ENCODE measurements at regions not wholly inside any gene's neighbourhood (a gene's known extent, or its start where the extent isn't known, plus 50 kb on each side); places are given as distances from the start of the nearest gene placed in this dataset.
"Not testable (repeated sequence)": the region's sequence is repeated elsewhere in the genome, so short reads cannot be mapped to it uniquely, and the experiment has no call there.

- Histone ChIP-seq H3K9ac (ENCODE audit: low read length) (no peak overlapping the region), H3K27ac (ENCODE audit: low read depth, low read length, poor library complexity, severe bottlenecking) (no peak overlapping the region), H4K20me1 (ENCODE audit: insufficient read depth, low read length) (no peaks in the 10 kb centered on the region), H3K36me3 (ENCODE audit: insufficient read depth, low read length) (no peaks in the 10 kb centered on the region), H3K4me3 (ENCODE audit: low read depth, low read length, poor library complexity, severe bottlenecking) (no peak overlapping the region), H3K4me2 (ENCODE audit: low read length) (no peak overlapping the region), H3K9me3 (ENCODE audit: low read length) (no peaks in the 10 kb centered on the region), H3K27me3 (ENCODE audit: insufficient read depth, low read length) (no peaks in the 10 kb centered on the region), H3K4me1 (ENCODE audit: insufficient read depth, low read length, severe bottlenecking) (no peaks in the 10 kb centered on the region), H3F3A (ENCODE audit: insufficient read depth, low read length) (no peaks in the 10 kb centered on the region), H3K79me2 (ENCODE audit: insufficient read depth, low read length) (no peaks in the 10 kb centered on the region), H2AFZ (ENCODE audit: low read length) (no peak overlapping the region), H3K9me2 (ENCODE audit: low read depth, low read length) (no peaks in the 10 kb centered on the region)
- no peak for TF ChIP-seq EZH2 (IDR thresholded peaks at IDR 0.05; ENCODE audit: borderline replicate concordance, low read length)
- TF ChIP-seq CTCF (IDR thresholded peaks at IDR 0.05; ENCODE audit: low read length) = no peak
These were observed 598.6 kb downstream of the XPNPEP1 start for GRCh38 chr10:109324721-109325120.

GRCh38 chr10:109317746-109318366 lies 605.5 kb downstream of the XPNPEP1 start:
- H3K9ac ChIP-seq (ENCODE audit: low read length) = no peak overlapping the region
- H3K9me3 ChIP-seq (ENCODE audit: low read length) = no peaks in the 10 kb centered on the region
- H3K9me2 ChIP-seq (ENCODE audit: low read depth, low read length) = no peaks in the 10 kb centered on the region
- no peak overlapping the region for H3K4me2 ChIP-seq (ENCODE audit: low read length)
- H3K4me3 ChIP-seq (ENCODE audit: low read depth, low read length, poor library complexity, severe bottlenecking) = no peak overlapping the region
- no peaks in the 10 kb centered on the region for H3K79me2 ChIP-seq (ENCODE audit: insufficient read depth, low read length)
- H3F3A ChIP-seq (ENCODE audit: insufficient read depth, low read length) = no peaks in the 10 kb centered on the region
- H3K4me1 ChIP-seq (ENCODE audit: insufficient read depth, low read length, severe bottlenecking) = no peaks in the 10 kb centered on the region
- H3K27ac ChIP-seq (ENCODE audit: low read depth, low read length, poor library complexity, severe bottlenecking) = no peak overlapping the region
- no peaks in the 10 kb centered on the region for H4K20me1 ChIP-seq (ENCODE audit: insufficient read depth, low read length)
- H2AFZ ChIP-seq (ENCODE audit: low read length) = no peak overlapping the region
- TF ChIP-seq CTCF (IDR thresholded peaks at IDR 0.05; ENCODE audit: low read length) (no peak), EZH2 (IDR thresholded peaks at IDR 0.05; ENCODE audit: borderline replicate concordance, low read length) (no peak)
- no peaks in the 10 kb centered on the region for H3K36me3 ChIP-seq (ENCODE audit: insufficient read depth, low read length)
- no peaks in the 10 kb centered on the region for H3K27me3 ChIP-seq (ENCODE audit: insufficient read depth, low read length)

GRCh38 chr10:109314016-109314415 lies 609.3 kb downstream of the XPNPEP1 start:
- H3K9ac ChIP-seq (ENCODE audit: low read length); H3K27me3 ChIP-seq (ENCODE audit: insufficient read depth, low read length); H3K4me2 ChIP-seq (ENCODE audit: low read length); H3K9me2 ChIP-seq (ENCODE audit: low read depth, low read length); H4K20me1 ChIP-seq (ENCODE audit: insufficient read depth, low read length); H3K36me3 ChIP-seq (ENCODE audit: insufficient read depth, low read length); H3F3A ChIP-seq (ENCODE audit: insufficient read depth, low read length); H3K4me3 ChIP-seq (ENCODE audit: low read depth, low read length, poor library complexity, severe bottlenecking); H2AFZ ChIP-seq (ENCODE audit: low read length); H3K9me3 ChIP-seq (ENCODE audit: low read length); H3K79me2 ChIP-seq (ENCODE audit: insufficient read depth, low read length); H3K4me1 ChIP-seq (ENCODE audit: insufficient read depth, low read length, severe bottlenecking); H3K27ac ChIP-seq (ENCODE audit: low read depth, low read length, poor library complexity, severe bottlenecking): not testable (repeated sequence)

GRCh38 chr10:109312555-109312954 lies 610.8 kb downstream of the XPNPEP1 start:
- not testable (repeated sequence) for H4K20me1 ChIP-seq (ENCODE audit: insufficient read depth, low read length); H3F3A ChIP-seq (ENCODE audit: insufficient read depth, low read length); H3K4me2 ChIP-seq (ENCODE audit: low read length); H3K4me1 ChIP-seq (ENCODE audit: insufficient read depth, low read length, severe bottlenecking); H3K27me3 ChIP-seq (ENCODE audit: insufficient read depth, low read length); H2AFZ ChIP-seq (ENCODE audit: low read length); H3K27ac ChIP-seq (ENCODE audit: low read depth, low read length, poor library complexity, severe bottlenecking); H3K9me2 ChIP-seq (ENCODE audit: low read depth, low read length); H3K9ac ChIP-seq (ENCODE audit: low read length); H3K4me3 ChIP-seq (ENCODE audit: low read depth, low read length, poor library complexity, severe bottlenecking); H3K9me3 ChIP-seq (ENCODE audit: low read length); H3K79me2 ChIP-seq (ENCODE audit: insufficient read depth, low read length); H3K36me3 ChIP-seq (ENCODE audit: insufficient read depth, low read length)

Measured in OCI-LY1 (cell line).